Kidney epithelial cell (primary cell): ENCODE measurements at regions not wholly inside any gene's neighbourhood (a gene's known extent, or its start where the extent isn't known, plus 50 kb on each side); places are given as distances from the start of the nearest gene placed in this dataset.

Experiments
- DNase-seq: peaks from one replicate; pipeline ENCODE4 v3.0.0-alpha.2; 2010; ENCODE audit warnings: low read depth
- H3K27me3 ChIP-seq: 2 replicates; pipeline ENCODE4 v1.6.0; 2011; ENCODE audit warnings: low read length; ENCODE audit not compliant: control insufficient read depth, insufficient read depth
- H3K36me3 ChIP-seq: 2 replicates; pipeline ENCODE4 v1.5.1; 2011; ENCODE audit warnings: low read length; ENCODE audit not compliant: control insufficient read depth, insufficient read depth
- H3K4me3 ChIP-seq: 2 replicates; pipeline ENCODE4 v1.5.1; 2011; ENCODE audit warnings: low read depth, mild to moderate bottlenecking, control low read depth, low read length
- CTCF ChIP-seq: IDR thresholded peaks from 2 replicates; pipeline ENCODE4 v1.5.1; 2011; ENCODE audit warnings: mild to moderate bottlenecking, moderate library complexity, low read length, control low read depth, inconsistent platforms; ENCODE audit not compliant: insufficient read depth, poor library complexity, severe bottlenecking

GRCh38 chr9:108631496-108632285 lies 224.1 kb downstream of the ACTL7B start:
- TF ChIP-seq CTCF: no peak
- no peaks in the 10 kb centered on the region for H3K27me3 ChIP-seq
- H3K36me3 ChIP-seq: no peaks in the 10 kb centered on the region
- DNase-seq: no peak
- H3K4me3 ChIP-seq: no peak overlapping the region

- DNase-seq: no peak
- Histone ChIP-seq H3K36me3 (no peaks in the 10 kb centered on the region), H3K27me3 (no peaks in the 10 kb centered on the region), H3K4me3 (no peak overlapping the region)
- TF ChIP-seq CTCF: no peak
Observed at GRCh38 chr9:108628316-108628715, 227.5 kb downstream of the ACTL7B start.

GRCh38 chr9:108626743-108627142 lies 229.0 kb downstream of the ACTL7B start:
- no peaks in the 10 kb centered on the region for H3K27me3 ChIP-seq
- no peak for TF ChIP-seq CTCF
- no peak for DNase-seq
- H3K36me3 ChIP-seq: no peaks in the 10 kb centered on the region
- no peak overlapping the region for H3K4me3 ChIP-seq

- no peaks in the 10 kb centered on the region for H3K27me3 ChIP-seq
- no peak for TF ChIP-seq CTCF
- no peaks in the 10 kb centered on the region for H3K36me3 ChIP-seq
- no peak for DNase-seq
- no peak overlapping the region for H3K4me3 ChIP-seq
Observed at GRCh38 chr9:108621991-108622855, 233.6 kb downstream of the ACTL7B start.

GRCh38 chr9:108620767-108621166 lies 235.0 kb downstream of the ACTL7B start:
- Histone ChIP-seq H3K4me3 (no peak overlapping the region), H3K27me3 (no peaks in the 10 kb centered on the region), H3K36me3 (no peaks in the 10 kb centered on the region)
- DNase-seq: no peak
- no peak for TF ChIP-seq CTCF
